Suprapubic skin (tissue), 3 donors: ENCODE measurements at regions not wholly inside any gene's neighbourhood (a gene's known extent, or its start where the extent isn't known, plus 50 kb on each side); places are given as distances from the start of the nearest gene placed in this dataset.

Experiments used
- EP300 ChIP-seq: sonication (generic); formaldehyde crosslinking; IDR thresholded peaks from one replicate; pipeline ENCODE4 v1.6.1; 2017; ENCODE audit warnings: antibody characterized with exemption
- POLR2A ChIP-seq, 2 donors: fragments of 450-650 bp; IDR thresholded peaks; one replicate each; pipeline ENCODE4 v1.6.1; 2017; ENCODE audit warnings: antibody characterized with exemption in 2 of 2, mild to moderate bottlenecking in 2 of 2, moderate library complexity in 2 of 2
- TF ChIP-seq, protein P1 (sequence below), 2 donors: fragments of 200-600 bp in 1 of 2; fragments of 450-650 bp in 1 of 2; sonication (generic) in 1 of 2; IDR thresholded peaks; one replicate each; pipeline ENCODE4 v1.5.1; 2016 to 2019; ENCODE audit warnings: antibody characterized with exemption in 2 of 2, mild to moderate bottlenecking in 1 of 2, moderate library complexity in 1 of 2

DNA sequence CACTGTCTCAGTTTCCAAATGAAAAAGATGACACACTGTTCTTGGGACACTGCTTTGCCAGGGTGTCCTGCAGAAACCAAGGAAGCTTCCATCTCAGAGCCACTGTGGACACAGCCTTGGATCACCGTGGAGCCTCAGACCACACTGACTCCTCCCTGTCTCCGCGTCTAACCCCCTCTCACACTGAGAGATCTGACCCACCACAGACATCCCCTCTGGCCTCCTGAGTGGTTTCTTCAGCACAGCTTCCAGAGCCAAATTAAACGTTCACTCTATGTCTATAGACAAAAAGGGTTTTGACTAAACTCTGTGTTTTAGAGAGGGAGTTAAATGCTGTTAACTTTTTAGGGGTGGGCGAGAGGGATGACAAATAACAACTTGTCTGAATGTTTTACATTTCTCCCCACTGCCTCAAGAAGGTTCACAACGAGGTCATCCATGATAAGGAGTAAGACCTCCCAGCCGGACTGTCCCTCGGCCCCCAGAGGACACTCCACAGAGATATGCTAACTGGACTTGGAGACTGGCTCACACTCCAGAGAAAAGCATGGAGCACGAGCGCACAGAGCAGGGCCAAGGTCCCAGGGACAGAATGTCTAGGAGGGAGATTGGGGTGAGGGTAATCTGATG is 113.4 kb upstream of the PKDCC start:
- TF ChIP-seq, protein P1, sequence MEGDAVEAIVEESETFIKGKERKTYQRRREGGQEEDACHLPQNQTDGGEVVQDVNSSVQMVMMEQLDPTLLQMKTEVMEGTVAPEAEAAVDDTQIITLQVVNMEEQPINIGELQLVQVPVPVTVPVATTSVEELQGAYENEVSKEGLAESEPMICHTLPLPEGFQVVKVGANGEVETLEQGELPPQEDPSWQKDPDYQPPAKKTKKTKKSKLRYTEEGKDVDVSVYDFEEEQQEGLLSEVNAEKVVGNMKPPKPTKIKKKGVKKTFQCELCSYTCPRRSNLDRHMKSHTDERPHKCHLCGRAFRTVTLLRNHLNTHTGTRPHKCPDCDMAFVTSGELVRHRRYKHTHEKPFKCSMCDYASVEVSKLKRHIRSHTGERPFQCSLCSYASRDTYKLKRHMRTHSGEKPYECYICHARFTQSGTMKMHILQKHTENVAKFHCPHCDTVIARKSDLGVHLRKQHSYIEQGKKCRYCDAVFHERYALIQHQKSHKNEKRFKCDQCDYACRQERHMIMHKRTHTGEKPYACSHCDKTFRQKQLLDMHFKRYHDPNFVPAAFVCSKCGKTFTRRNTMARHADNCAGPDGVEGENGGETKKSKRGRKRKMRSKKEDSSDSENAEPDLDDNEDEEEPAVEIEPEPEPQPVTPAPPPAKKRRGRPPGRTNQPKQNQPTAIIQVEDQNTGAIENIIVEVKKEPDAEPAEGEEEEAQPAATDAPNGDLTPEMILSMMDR (IDR thresholded peaks at IDR 0.05) = no peak
- TF ChIP-seq EP300 (no peak), POLR2A (IDR thresholded peaks at IDR 0.05) (no peak)
